A673 (cell line): ENCODE measurements at regions not wholly inside any gene's neighbourhood (a gene's known extent, or its start where the extent isn't known, plus 50 kb on each side); places are given as distances from the start of the nearest gene placed in this dataset.

ENCODE experiments used
- BruUV-seq: library from RNA; stranded (reverse); fragments of 400-500 nt; replicated peaks from 2 replicates; lab custom pipeline; 2021; lab: Mats Ljungman, UMichigan
- CTCF ChIA-PET: fragments of 300-600 bp; sonication (Branson Sonifier 250); formaldehyde crosslinking; loops from one replicate; lab custom pipeline; 2022; ENCODE audit warnings: antibody characterized with exemption; lab: Charles Lee
- POLR2A ChIA-PET: fragments of 300-600 bp; sonication (Branson Sonifier 250); formaldehyde crosslinking; loops from one replicate; lab custom pipeline; 2022; ENCODE audit warnings: antibody characterized with exemption; ENCODE audit not compliant: low non-redundant PET; lab: Charles Lee
- DNase-seq: peaks from one replicate; pipeline ENCODE4 v3.0.0-alpha.2; 2015; ENCODE audit warnings: low spot score
- H3K27ac ChIP-seq: fragments of 200-600 bp; sonication (generic); 2 replicates; pipeline ENCODE4 v1.5.1; 2016; ENCODE audit warnings: mixed run types, low read depth, mild to moderate bottlenecking, mixed read lengths, antibody characterized with exemption, low read length; ENCODE audit not compliant: poor library complexity, severe bottlenecking
- H3K27me3 ChIP-seq: fragments of 200-600 bp; sonication (generic); replicated peaks from 2 replicates; pipeline ENCODE4 v1.6.1; 2017; ENCODE audit warnings: mixed run types, low read depth, mild to moderate bottlenecking, mixed read lengths, antibody characterized with exemption, low read length; ENCODE audit not compliant: insufficient read depth, poor library complexity
- H3K36me3 ChIP-seq: fragments of 200-600 bp; sonication (generic); 2 replicates; pipeline ENCODE4 v1.6.1; 2016; ENCODE audit warnings: mixed run types, mild to moderate bottlenecking, mixed read lengths, antibody characterized with exemption, low read length; ENCODE audit not compliant: insufficient read depth, poor library complexity, severe bottlenecking
- H3K4me1 ChIP-seq: fragments of 200-600 bp; sonication (generic); 2 replicates; pipeline ENCODE4 v1.6.1; 2017; ENCODE audit warnings: mixed run types, mild to moderate bottlenecking, mixed read lengths, antibody characterized with exemption, low read length; ENCODE audit not compliant: insufficient read depth, poor library complexity, severe bottlenecking
- H3K4me3 ChIP-seq: fragments of 200-600 bp; sonication (generic); 2 replicates; pipeline ENCODE4 v1.5.1; 2016; ENCODE audit warnings: low read depth, mixed run types, mild to moderate bottlenecking, mixed read lengths, low read length; ENCODE audit not compliant: poor library complexity, severe bottlenecking
- H3K9me3 ChIP-seq: fragments of 200-600 bp; sonication (generic); 2 replicates; pipeline ENCODE4 v1.6.1; 2016; ENCODE audit warnings: mixed run types, low read depth, mild to moderate bottlenecking, mixed read lengths, antibody characterized with exemption, low read length; ENCODE audit not compliant: poor library complexity, severe bottlenecking
- EZH2 ChIP-seq: fragments of 200-600 bp; sonication (generic); IDR thresholded peaks from 2 replicates; pipeline ENCODE4 v1.6.1; 2017; ENCODE audit warnings: borderline replicate concordance, low read depth, mild to moderate bottlenecking, mixed read lengths, antibody characterized with exemption, low read length; ENCODE audit not compliant: poor library complexity, severe bottlenecking
- intact Hi-C: fragments of 100-400 bp; cut with micrococcal nuclease; formaldehyde crosslinking; loops from one replicate; pipeline ENCODE4 v1.10.0; 2022; ENCODE audit not compliant: unreplicated experiment
- TF ChIP-seq, protein P1 (sequence below): fragments of 300-800, 200-600 bp; sonication (generic); conservative IDR thresholded peaks from 2 replicates; pipeline ENCODE4 v1.5.1; 2017; ENCODE audit warnings: low read depth, mild to moderate bottlenecking, antibody characterized with exemption, low read length, moderate library complexity, mixed read lengths

DNA sequence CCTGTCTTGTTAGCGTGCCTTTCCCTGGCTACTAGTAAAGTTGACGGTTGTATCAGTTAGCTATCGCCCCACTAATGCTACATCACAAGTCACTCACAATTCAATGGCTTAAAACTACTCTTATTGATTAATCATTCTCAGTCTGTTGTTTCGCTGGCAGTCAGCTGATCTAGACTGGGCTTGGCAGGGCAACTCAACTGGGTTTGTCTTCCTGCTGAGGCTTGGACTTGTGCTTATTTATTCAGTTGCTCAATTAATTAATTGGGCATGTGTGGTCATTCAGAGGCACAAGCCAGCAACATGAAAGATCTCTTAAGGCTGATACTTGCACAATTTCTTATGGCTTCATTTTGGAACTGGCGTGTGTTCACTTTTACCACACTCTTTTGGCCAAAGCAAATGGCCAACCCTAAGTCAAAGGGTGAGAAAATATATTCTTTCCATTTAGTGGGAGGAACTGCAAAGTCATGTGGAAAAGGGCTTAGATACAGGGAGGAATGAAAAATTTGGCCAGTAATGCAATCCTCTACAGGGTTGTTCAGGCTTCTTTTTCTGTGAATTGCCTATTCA is 333.5 kb downstream of the GPR37 start:
- CTCF ChIA-PET: no interaction called here
- Histone ChIP-seq H3K4me1 (no peaks in the 10 kb centered on the region), H3K27ac (no peak overlapping the region), H3K9me3 (no peaks in the 10 kb centered on the region), H3K36me3 (no peaks in the 10 kb centered on the region), H3K4me3 (no peak overlapping the region), H3K27me3 (no peaks in the 10 kb centered on the region)
- POLR2A ChIA-PET: no interaction called here
- no peak for TF ChIP-seq EZH2
- TF ChIP-seq, protein P1, sequence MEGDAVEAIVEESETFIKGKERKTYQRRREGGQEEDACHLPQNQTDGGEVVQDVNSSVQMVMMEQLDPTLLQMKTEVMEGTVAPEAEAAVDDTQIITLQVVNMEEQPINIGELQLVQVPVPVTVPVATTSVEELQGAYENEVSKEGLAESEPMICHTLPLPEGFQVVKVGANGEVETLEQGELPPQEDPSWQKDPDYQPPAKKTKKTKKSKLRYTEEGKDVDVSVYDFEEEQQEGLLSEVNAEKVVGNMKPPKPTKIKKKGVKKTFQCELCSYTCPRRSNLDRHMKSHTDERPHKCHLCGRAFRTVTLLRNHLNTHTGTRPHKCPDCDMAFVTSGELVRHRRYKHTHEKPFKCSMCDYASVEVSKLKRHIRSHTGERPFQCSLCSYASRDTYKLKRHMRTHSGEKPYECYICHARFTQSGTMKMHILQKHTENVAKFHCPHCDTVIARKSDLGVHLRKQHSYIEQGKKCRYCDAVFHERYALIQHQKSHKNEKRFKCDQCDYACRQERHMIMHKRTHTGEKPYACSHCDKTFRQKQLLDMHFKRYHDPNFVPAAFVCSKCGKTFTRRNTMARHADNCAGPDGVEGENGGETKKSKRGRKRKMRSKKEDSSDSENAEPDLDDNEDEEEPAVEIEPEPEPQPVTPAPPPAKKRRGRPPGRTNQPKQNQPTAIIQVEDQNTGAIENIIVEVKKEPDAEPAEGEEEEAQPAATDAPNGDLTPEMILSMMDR: no peak
- BruUV-seq: no TSS peak
- intact Hi-C loops: no loop called here
- no peak for DNase-seq

DNA sequence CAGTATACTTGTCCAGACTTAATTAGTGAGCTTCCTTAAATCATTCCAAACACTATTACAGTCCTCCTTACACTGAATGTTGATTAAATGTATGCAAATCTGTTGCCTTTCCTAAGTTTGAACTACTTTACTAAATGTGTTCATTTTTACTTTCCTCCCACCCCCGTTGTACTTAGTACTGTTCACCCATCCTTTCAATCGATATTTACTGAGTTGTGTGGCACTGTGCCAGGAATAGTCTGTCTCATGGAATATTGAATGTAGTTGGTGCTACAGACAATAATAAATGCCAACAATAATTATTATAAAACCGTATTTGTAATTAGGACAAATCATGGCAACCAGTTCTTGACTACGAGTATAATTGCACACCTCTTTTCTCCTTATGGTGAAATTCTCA is 335.7 kb downstream of the GPR37 start:
- Histone ChIP-seq H3K9me3 (no peaks in the 10 kb centered on the region), H3K4me3 (no peak overlapping the region), H3K36me3 (no peaks in the 10 kb centered on the region), H3K4me1 (no peaks in the 10 kb centered on the region), H3K27ac (no peak overlapping the region), H3K27me3 (no peaks in the 10 kb centered on the region)
- TF ChIP-seq, protein P1: no peak
- no peak for TF ChIP-seq EZH2
- no TSS peak for BruUV-seq
- DNase-seq: no peak
- ChIA-PET POLR2A (no interaction called here), CTCF (no interaction called here)
- intact Hi-C loops: no loop called here

DNA sequence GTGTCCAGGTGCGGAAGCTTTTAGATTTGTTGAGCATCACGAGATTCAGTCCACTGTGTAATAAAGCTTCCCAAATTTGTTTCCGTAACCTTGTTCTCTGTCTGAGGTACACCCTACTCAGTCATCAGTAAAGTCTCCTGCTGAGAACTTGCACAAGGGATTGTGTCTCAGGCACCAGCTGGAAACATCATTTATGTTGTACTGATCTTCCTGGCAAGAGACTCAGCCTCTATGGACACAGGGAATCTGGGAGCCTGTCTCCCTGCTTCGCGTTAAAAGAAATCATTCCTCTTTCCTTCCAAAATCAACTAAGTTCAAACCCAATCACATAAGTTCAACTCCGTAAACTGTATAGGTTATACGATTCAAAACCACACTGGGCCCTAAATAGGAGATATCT is 336.8 kb downstream of the GPR37 start:
- H3K36me3 ChIP-seq: no peaks in the 10 kb centered on the region
- no peak overlapping the region for H3K4me3 ChIP-seq
- TF ChIP-seq EZH2: no peak
- TF ChIP-seq, protein P1: no peak
- no peaks in the 10 kb centered on the region for H3K9me3 ChIP-seq
- intact Hi-C loops: no loop called here
- H3K27me3 ChIP-seq: no peaks in the 10 kb centered on the region
- no peaks in the 10 kb centered on the region for H3K4me1 ChIP-seq
- ChIA-PET POLR2A (no interaction called here), CTCF (no interaction called here)
- H3K27ac ChIP-seq: no peak overlapping the region
- no TSS peak for BruUV-seq
- no peak for DNase-seq
